Kidney (tissue), 13 donors: ENCODE measurements at regions not wholly inside any gene's neighbourhood (a gene's known extent, or its start where the extent isn't known, plus 50 kb on each side); places are given as distances from the start of the nearest gene placed in this dataset.

Source experiments
- DNase-seq, 5 donors: peaks; one replicate each; pipeline ENCODE4 v3.0.0-alpha.2; 2013 to 2020
- FAIRE-seq: peaks from 2 replicates; lab custom pipeline; 2012; peaks lifted over from hg19 to GRCh38; lab: Jason Lieb, UNC
- H3K27ac ChIP-seq, 2 donors: one replicate each; pipeline ENCODE4 v1.7.0; 2013; ENCODE audit warnings: low read depth in 2 of 2, low read length in 2 of 2, inconsistent platforms in 1 of 2
- H3K27me3 ChIP-seq: one replicate; pipeline ENCODE4 v1.7.1; 2013; ENCODE audit warnings: low read length, inconsistent platforms; ENCODE audit not compliant: control insufficient read depth, insufficient read depth
- H3K36me3 ChIP-seq, 3 donors: one replicate each; pipeline versions ENCODE4 v1.7.0 to v1.7.1; 2013; ENCODE audit warnings: low read length in 3 of 3, control low read depth in 1 of 3, inconsistent platforms in 1 of 3; ENCODE audit not compliant: insufficient read depth in 3 of 3, control insufficient read depth in 2 of 3
- H3K4me1 ChIP-seq, 3 donors: one replicate each; pipeline versions ENCODE4 v1.7.0 to v1.7.1; 2013; ENCODE audit warnings: low read length in 3 of 3, inconsistent platforms in 1 of 3, low read depth in 1 of 3; ENCODE audit not compliant: control insufficient read depth in 2 of 3, insufficient read depth in 2 of 3
- H3K4me3 ChIP-seq, 3 donors: one replicate each; pipeline versions ENCODE4 v1.7.0 to v1.8.1; 2013; ENCODE audit warnings: low read length in 3 of 3, control low read depth in 1 of 3, inconsistent platforms in 1 of 3
- H3K9ac ChIP-seq, 3 donors: one replicate each; pipeline versions ENCODE4 v1.7.0 to v1.7.1; 2013; ENCODE audit warnings: low read length in 3 of 3, control low read depth in 1 of 3, inconsistent platforms in 1 of 3
- H3K9me3 ChIP-seq, 3 donors: one replicate each; pipeline versions ENCODE4 v1.7.0 to v1.7.1; 2013; ENCODE audit warnings: low read length in 3 of 3, control low read depth in 1 of 3, inconsistent platforms in 1 of 3; ENCODE audit not compliant: control insufficient read depth in 2 of 3, insufficient read depth in 1 of 3
- intact Hi-C: fragments of 100-400 bp; cut with DNase I; formaldehyde crosslinking; loops from one replicate; pipeline ENCODE4 v1.11.1; 2022
- TF ChIP-seq, protein P1 (sequence below): IDR thresholded peaks from 3 replicates; pipeline ENCODE4 v1.5.1; 2012; ENCODE audit warnings: mild to moderate bottlenecking, moderate library complexity, borderline replicate concordance; ENCODE audit not compliant: insufficient read depth; ENCODE audit errors: extremely low read depth
- donor health status: control.
- donor health status: control.
- donor health status: control.
- donor health status: control.
- donor health status: control.
- donor health status: DM: yes; HTN: yes; CAD: no.
- donor health status: Normal renal cell carcinoma (clear cell type).

- Histone ChIP-seq H3K9ac (no peak overlapping the region), H3K27ac (no peak overlapping the region), H3K27me3 (no peaks in the 10 kb centered on the region), H3K36me3 (no peaks in the 10 kb centered on the region), H3K4me1 (no peaks in the 10 kb centered on the region), H3K4me3 (no peak overlapping the region), H3K9me3 (no peaks in the 10 kb centered on the region)
- DNase-seq: no peak
- intact Hi-C loops: no loop called here
- TF ChIP-seq, protein P1, sequence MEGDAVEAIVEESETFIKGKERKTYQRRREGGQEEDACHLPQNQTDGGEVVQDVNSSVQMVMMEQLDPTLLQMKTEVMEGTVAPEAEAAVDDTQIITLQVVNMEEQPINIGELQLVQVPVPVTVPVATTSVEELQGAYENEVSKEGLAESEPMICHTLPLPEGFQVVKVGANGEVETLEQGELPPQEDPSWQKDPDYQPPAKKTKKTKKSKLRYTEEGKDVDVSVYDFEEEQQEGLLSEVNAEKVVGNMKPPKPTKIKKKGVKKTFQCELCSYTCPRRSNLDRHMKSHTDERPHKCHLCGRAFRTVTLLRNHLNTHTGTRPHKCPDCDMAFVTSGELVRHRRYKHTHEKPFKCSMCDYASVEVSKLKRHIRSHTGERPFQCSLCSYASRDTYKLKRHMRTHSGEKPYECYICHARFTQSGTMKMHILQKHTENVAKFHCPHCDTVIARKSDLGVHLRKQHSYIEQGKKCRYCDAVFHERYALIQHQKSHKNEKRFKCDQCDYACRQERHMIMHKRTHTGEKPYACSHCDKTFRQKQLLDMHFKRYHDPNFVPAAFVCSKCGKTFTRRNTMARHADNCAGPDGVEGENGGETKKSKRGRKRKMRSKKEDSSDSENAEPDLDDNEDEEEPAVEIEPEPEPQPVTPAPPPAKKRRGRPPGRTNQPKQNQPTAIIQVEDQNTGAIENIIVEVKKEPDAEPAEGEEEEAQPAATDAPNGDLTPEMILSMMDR: no peak
- FAIRE-seq: no peak
Observed at GRCh38 chr2:167508709-167509108, 620.4 kb downstream of the XIRP2 start.

GRCh38 chr2:167506395-167506794, 618.1 kb downstream of the XIRP2 start:
- H3K27me3 ChIP-seq: no peaks in the 10 kb centered on the region
- no peaks in the 10 kb centered on the region for H3K36me3 ChIP-seq
- DNase-seq (no peak), FAIRE-seq (no peak)
- TF ChIP-seq, protein P1: no peak
- no peaks in the 10 kb centered on the region for H3K4me1 ChIP-seq
- no peak overlapping the region for H3K27ac ChIP-seq
- no peak overlapping the region for H3K4me3 ChIP-seq
- no peaks in the 10 kb centered on the region for H3K9me3 ChIP-seq
- H3K9ac ChIP-seq: no peak overlapping the region
- intact Hi-C loops: no loop called here

DNA sequence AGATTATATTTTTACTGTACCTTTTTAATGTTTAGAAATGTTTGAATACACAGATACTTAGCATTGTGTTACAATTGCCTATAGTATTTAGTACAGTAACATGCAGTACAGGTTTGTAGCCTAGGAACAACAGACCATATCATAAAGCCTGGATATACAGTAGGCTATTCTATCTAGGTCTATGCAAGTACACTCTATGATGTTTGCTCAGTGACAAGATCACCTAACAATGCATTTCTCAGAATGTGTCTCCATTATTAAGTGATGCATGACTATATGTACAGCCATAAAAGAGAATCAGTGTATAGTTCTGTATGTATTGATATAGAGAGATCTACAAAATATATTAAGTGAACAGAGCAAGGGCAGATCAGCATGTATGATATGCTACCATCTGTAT, 616.4 kb downstream of the XIRP2 start:
- Histone ChIP-seq H3K27ac (no peak overlapping the region), H3K9ac (no peak overlapping the region), H3K4me3 (no peak overlapping the region), H3K4me1 (no peaks in the 10 kb centered on the region), H3K27me3 (no peaks in the 10 kb centered on the region), H3K9me3 (no peaks in the 10 kb centered on the region), H3K36me3 (no peaks in the 10 kb centered on the region)
- TF ChIP-seq, protein P1: no peak
- FAIRE-seq (no peak), DNase-seq (no peak)
- intact Hi-C loops: no loop called here

DNA sequence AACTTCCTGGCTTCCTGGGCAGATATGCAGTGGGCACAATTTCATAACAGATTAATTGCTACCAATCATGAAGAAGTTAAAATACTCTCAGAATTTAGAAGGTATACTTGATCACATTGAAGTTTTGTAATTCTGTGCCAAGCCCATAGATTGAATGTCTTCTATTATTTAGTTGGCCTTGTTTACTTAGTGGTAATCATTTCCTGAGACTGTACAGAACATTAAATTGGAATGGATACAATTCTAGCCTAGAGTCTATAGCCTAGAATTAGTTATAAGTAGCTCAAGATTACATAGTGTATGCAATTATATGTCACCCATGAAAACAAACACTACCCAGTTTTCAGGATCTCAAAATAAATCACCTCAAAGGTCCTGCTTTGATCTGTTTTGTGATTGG, 615.8 kb downstream of the XIRP2 start:
- no peak overlapping the region for H3K4me3 ChIP-seq
- no peak overlapping the region for H3K27ac ChIP-seq
- intact Hi-C loops: no loop called here
- no peaks in the 10 kb centered on the region for H3K9me3 ChIP-seq
- H3K9ac ChIP-seq: no peak overlapping the region
- no peaks in the 10 kb centered on the region for H3K27me3 ChIP-seq
- TF ChIP-seq, protein P1: no peak
- no peak for FAIRE-seq
- H3K36me3 ChIP-seq: no peaks in the 10 kb centered on the region
- no peaks in the 10 kb centered on the region for H3K4me1 ChIP-seq
- no peak for DNase-seq
